ENCODE measurements at regions not wholly inside any gene's neighbourhood (a gene's known extent, or its start where the extent isn't known, plus 50 kb on each side); places are given as distances from the start of the nearest gene placed in this dataset.

- CTCF ChIA-PET: interaction anchor here (0.6 to 2.0 kb wide), 21 partner anchors 9 to 474 kb away, joined by 3 to 16 read pairs (median 4); no protein-coding TSS in a partner anchor
- WGBS (ENCODE audit: missing lambda C conversion rate): 0% methylated on average over 6 of the region's 6 CpGs
- ATAC-seq: peak; percentile 80 to 83; a peak in 5 of 6 replicates
- DNase-seq (ENCODE audit: low read depth in 1 of 2, low spot score in 1 of 2): peak; percentile 12 to 48
- Histone ChIP-seq H3K4me2 (no peak overlapping the region), H3K4me3 (no peak overlapping the region), H3K9me3 (no peaks in the 10 kb centered on the region), H3K4me1 (no peaks in the 10 kb centered on the region), H3K27ac (no peak overlapping the region)
- POLR2A ChIA-PET: no interaction called here
- no peak for FAIRE-seq
- TF ChIP-seq CTCF (IDR thresholded peaks at IDR 0.05): peak; percentile 53
- TF ChIP-seq SMC3 (IDR thresholded peaks at IDR 0.05): peak; percentile 52
- no peak for TF ChIP-seq ZFP36 (IDR thresholded peaks at IDR 0.05; ENCODE audit: borderline replicate concordance, partially characterized antibody)
- peak; percentile 35 to 38; a peak in 2 of 5 replicates for TF ChIP-seq RAD21 (conservative IDR thresholded peaks at IDR 0.05 in 1 of 2, IDR thresholded peaks at IDR 0.05 in 1 of 2)
- TF ChIP-seq BHLHE40 (IDR thresholded peaks at IDR 0.05; ENCODE audit: low read depth, low read length): no peak
Measured at GRCh38 chr11:116217006-116217405, 555.8 kb downstream of the BUD13 start.

GRCh38 chr11:116215471-116216113 lies 557.2 kb downstream of the BUD13 start:
- no peak for TF ChIP-seq CHD4 (IDR thresholded peaks at IDR 0.05; ENCODE audit: borderline replicate concordance)
- POLR2A ChIA-PET: no interaction called here
- ATAC-seq (no peak), DNase-seq (ENCODE audit: low read depth in 1 of 2, low spot score in 1 of 2) (peak in 1 of 2 experiments; percentile 6), FAIRE-seq (no peak)
- Histone ChIP-seq H3K9me3 (no peaks in the 10 kb centered on the region), H3K4me2 (no peak overlapping the region), H3K27ac (no peak overlapping the region), H3K4me1 (no peaks in the 10 kb centered on the region), H3K4me3 (no peak overlapping the region)
- WGBS (ENCODE audit: missing lambda C conversion rate): 6% methylated on average over 4 of the region's 4 CpGs
- CTCF ChIA-PET: interaction anchor here (0.7 to 3.6 kb wide), 5 partner anchors 9 to 475 kb away, joined by 3 to 16 read pairs (median 4); no protein-coding TSS in a partner anchor

GRCh38 chr11:116211147-116211546 lies 561.6 kb downstream of the BUD13 start:
- TF ChIP-seq PHF8 (IDR thresholded peaks at IDR 0.05; ENCODE audit: borderline replicate concordance, low read depth) (no peak), CHD2 (IDR thresholded peaks at IDR 0.05; ENCODE audit: low read length, partially characterized antibody) (no peak), MAZ (IDR thresholded peaks at IDR 0.05; ENCODE audit: borderline replicate concordance, low read depth, low read length) (no peak), FOSB (CRISPR knock-in tag; IDR thresholded peaks at IDR 0.05) (no peak), NFE2L2 (conservative IDR thresholded peaks at IDR 0.05; ENCODE audit: low read length) (no peak), JUNB (IDR thresholded peaks at IDR 0.05) (no peak)
- Histone ChIP-seq H3K4me2 (no peak overlapping the region), H3K9me3 (no peaks in the 10 kb centered on the region), H3K4me3 (no peak overlapping the region), H3K27ac (no peak overlapping the region), H3K4me1 (no peaks in the 10 kb centered on the region)
- FAIRE-seq: no peak
- no peak for ATAC-seq
- no peak for DNase-seq (ENCODE audit: low read depth in 1 of 2, low spot score in 1 of 2)
- WGBS (ENCODE audit: missing lambda C conversion rate): 32% methylated on average over 4 of the region's 6 CpGs
- ChIA-PET CTCF (no interaction called here), POLR2A (no interaction called here)

GRCh38 chr11:116210663-116211062 lies 562.1 kb downstream of the BUD13 start:
- TF ChIP-seq NFE2L2 (conservative IDR thresholded peaks at IDR 0.05; ENCODE audit: low read length): no peak
- no peak for TF ChIP-seq CTCF (IDR thresholded peaks at IDR 0.05)
- no peak for TF ChIP-seq HEYL (CRISPR knock-in tag; IDR thresholded peaks at IDR 0.05)
- no peak for TF ChIP-seq TP53 (CRISPR knock-in tag; IDR thresholded peaks at IDR 0.05)
- no peak for TF ChIP-seq MAZ (IDR thresholded peaks at IDR 0.05; ENCODE audit: borderline replicate concordance, low read depth, low read length)
- no peak for TF ChIP-seq HDAC2 (IDR thresholded peaks at IDR 0.05)
- TF ChIP-seq PBX3 (IDR thresholded peaks at IDR 0.05): no peak
- no peak for TF ChIP-seq RARB (CRISPR knock-in tag; IDR thresholded peaks at IDR 0.05)
- no peak for TF ChIP-seq FOSB (CRISPR knock-in tag; IDR thresholded peaks at IDR 0.05)
- no peak for TF ChIP-seq JUN (IDR thresholded peaks at IDR 0.05)
- TF ChIP-seq PHF8 (IDR thresholded peaks at IDR 0.05; ENCODE audit: borderline replicate concordance, low read depth): no peak
- no peak for TF ChIP-seq ESRRA (IDR thresholded peaks at IDR 0.05; ENCODE audit: borderline replicate concordance, low read length)
- Histone ChIP-seq H3K27ac (no peak overlapping the region), H3K4me1 (no peaks in the 10 kb centered on the region), H3K4me2 (no peak overlapping the region), H3K4me3 (no peak overlapping the region), H3K9me3 (no peaks in the 10 kb centered on the region)
- DNase-seq (ENCODE audit: low read depth in 1 of 2, low spot score in 1 of 2) (no peak), FAIRE-seq (no peak), ATAC-seq (no peak)
- 30% methylated on average over 6 of the region's 6 CpGs for WGBS (ENCODE audit: missing lambda C conversion rate)
- ChIA-PET CTCF (no interaction called here), POLR2A (no interaction called here)
